ENCODE measurements at regions not wholly inside any gene's neighbourhood (a gene's known extent, or its start where the extent isn't known, plus 50 kb on each side); places are given as distances from the start of the nearest gene placed in this dataset.

DNA sequence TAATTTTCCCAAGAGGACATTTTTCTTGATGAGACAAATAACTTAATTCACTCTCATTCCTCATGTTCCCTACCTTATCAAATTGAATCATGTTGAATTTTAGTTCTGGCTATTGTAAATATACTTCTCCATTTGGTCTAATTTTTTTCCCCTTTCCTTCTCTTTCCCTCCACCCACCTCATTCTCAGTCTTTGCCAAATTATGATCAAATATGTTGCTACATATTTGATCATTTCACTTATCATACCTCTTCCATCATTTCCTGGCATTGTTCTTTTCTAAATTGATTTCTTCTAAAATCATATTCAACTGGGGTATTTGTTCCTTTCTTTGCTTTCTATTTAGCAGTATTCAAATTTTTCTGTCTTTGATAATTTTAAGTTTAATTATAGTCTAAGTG lies 52.3 kb downstream of the HDGFL1 start:
- H3K27me3 Mint-ChIP-seq: no peaks in the 10 kb centered on the region
- no peak overlapping the region for H3K27ac Mint-ChIP-seq
- H3K36me3 Mint-ChIP-seq (ENCODE audit: insufficient read depth): no peaks in the 10 kb centered on the region
- H3K4me1 Mint-ChIP-seq (ENCODE audit: low read depth): no peaks in the 10 kb centered on the region
- TF ChIP-seq, protein P1, sequence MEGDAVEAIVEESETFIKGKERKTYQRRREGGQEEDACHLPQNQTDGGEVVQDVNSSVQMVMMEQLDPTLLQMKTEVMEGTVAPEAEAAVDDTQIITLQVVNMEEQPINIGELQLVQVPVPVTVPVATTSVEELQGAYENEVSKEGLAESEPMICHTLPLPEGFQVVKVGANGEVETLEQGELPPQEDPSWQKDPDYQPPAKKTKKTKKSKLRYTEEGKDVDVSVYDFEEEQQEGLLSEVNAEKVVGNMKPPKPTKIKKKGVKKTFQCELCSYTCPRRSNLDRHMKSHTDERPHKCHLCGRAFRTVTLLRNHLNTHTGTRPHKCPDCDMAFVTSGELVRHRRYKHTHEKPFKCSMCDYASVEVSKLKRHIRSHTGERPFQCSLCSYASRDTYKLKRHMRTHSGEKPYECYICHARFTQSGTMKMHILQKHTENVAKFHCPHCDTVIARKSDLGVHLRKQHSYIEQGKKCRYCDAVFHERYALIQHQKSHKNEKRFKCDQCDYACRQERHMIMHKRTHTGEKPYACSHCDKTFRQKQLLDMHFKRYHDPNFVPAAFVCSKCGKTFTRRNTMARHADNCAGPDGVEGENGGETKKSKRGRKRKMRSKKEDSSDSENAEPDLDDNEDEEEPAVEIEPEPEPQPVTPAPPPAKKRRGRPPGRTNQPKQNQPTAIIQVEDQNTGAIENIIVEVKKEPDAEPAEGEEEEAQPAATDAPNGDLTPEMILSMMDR (IDR thresholded peaks at IDR 0.05; ENCODE audit: unreplicated experiment): no peak
- H3K9me3 Mint-ChIP-seq (ENCODE audit: low read depth): peaks cover 12% of the 10 kb centered on the region
- no peak for DNase-seq (ENCODE audit: low spot score, unreplicated experiment)
- no peak overlapping the region for H3K4me3 Mint-ChIP-seq (ENCODE audit: low read depth)

DNA sequence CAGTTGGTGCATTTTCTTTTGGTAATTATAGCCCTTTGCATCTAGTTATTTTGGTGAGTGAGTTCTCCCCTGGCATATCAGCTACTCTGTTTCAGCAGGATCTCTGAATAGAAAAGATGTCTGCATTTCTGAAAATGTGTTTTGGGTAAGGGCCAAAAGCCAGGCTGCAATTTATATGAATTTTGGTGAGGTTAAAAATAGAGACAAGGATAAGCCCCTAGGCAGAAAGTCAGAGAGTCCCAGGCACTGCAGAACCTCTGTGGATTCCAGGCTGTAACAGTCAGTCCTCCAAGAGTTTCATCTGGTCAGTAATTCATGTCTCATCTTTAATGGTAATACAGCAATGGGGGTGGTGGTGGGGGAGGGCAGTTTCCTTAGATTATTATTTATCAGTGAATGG lies 53.0 kb downstream of the HDGFL1 start:
- Mint-ChIP-seq H3K27ac (no peak overlapping the region), H3K36me3 (ENCODE audit: insufficient read depth) (peaks cover 1% of the 10 kb centered on the region), H3K4me3 (ENCODE audit: low read depth) (no peak overlapping the region), H3K4me1 (ENCODE audit: low read depth) (no peaks in the 10 kb centered on the region), H3K27me3 (no peaks in the 10 kb centered on the region), H3K9me3 (ENCODE audit: low read depth) (peaks cover 15% of the 10 kb centered on the region)
- TF ChIP-seq, protein P1 (IDR thresholded peaks at IDR 0.05; ENCODE audit: unreplicated experiment): no peak
- DNase-seq (ENCODE audit: low spot score, unreplicated experiment): no peak

DNA sequence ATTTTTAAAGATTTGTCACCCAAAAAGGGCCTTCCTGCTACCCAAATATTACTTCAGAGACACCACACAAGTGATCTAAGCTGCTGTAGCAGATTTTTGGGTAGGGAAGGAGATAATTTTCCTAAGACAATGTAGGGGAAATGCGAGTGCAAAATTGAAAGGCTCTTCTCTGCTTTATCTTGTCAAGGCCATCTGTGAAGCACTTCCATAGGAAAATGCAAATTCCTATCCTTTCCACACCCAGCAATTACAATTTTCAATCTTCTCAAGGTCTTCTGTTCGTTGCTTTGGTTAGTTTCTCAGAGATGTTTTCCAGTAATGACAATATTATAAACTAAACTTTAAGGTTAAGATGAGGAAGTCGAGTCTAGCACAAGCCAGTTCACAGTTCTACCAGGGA lies 53.4 kb downstream of the HDGFL1 start:
- peaks cover 1% of the 10 kb centered on the region for H3K36me3 Mint-ChIP-seq (ENCODE audit: insufficient read depth)
- no peaks in the 10 kb centered on the region for H3K4me1 Mint-ChIP-seq (ENCODE audit: low read depth)
- TF ChIP-seq, protein P1 (IDR thresholded peaks at IDR 0.05; ENCODE audit: unreplicated experiment): no peak
- no peak overlapping the region for H3K4me3 Mint-ChIP-seq (ENCODE audit: low read depth)
- H3K27me3 Mint-ChIP-seq: no peaks in the 10 kb centered on the region
- H3K9me3 Mint-ChIP-seq (ENCODE audit: low read depth): peaks cover 15% of the 10 kb centered on the region
- DNase-seq (ENCODE audit: low spot score, unreplicated experiment): no peak
- no peak overlapping the region for H3K27ac Mint-ChIP-seq

DNA sequence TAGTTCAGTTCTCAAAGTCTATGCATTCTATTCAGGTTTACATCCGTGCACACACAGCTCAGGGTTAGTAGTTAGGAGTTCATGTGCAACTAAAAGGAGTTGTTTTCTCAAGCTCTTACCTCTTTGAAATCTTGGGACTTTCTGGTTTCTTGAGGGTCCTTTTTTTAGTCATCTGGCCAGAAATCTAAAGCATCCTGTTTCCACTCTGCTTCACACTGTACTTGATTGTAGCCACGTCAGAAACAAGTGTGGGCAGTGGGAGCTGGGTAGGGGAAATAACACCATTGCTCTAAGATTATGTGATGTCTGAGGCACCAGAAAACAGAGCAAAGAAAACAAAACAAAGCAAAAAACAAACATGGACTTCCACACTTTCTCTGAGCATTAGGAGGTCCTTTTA lies 58.3 kb downstream of the HDGFL1 start:
- Mint-ChIP-seq H3K9me3 (ENCODE audit: low read depth) (peaks cover 7% of the 10 kb centered on the region), H3K4me1 (ENCODE audit: low read depth) (peaks cover 20% of the 10 kb centered on the region)
- TF ChIP-seq, protein P1 (IDR thresholded peaks at IDR 0.05; ENCODE audit: unreplicated experiment): no peak

DNA sequence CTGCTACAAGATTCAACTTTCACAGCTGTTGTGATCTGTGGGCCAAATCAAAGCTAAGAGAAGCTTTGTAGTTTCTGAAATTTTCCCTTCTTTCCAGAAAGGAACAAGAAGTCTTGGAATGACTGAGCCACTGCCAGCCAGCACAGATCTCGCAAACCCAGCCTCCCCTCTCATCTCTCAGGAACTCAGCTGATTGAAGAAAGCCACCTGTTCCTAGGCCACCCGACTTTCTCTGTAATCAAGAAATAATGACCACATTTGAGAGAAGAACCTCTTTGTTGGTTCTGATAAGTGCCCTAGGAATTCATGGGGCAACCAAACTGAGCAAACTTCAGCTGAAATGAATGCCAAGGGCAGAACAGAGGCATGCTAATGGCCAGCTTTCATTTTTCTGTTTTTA lies 61.7 kb downstream of the HDGFL1 start:
- H3K27ac Mint-ChIP-seq: no peak overlapping the region
- no peak for DNase-seq (ENCODE audit: low spot score, unreplicated experiment)
- TF ChIP-seq, protein P1 (IDR thresholded peaks at IDR 0.05; ENCODE audit: unreplicated experiment): no peak
- no peak overlapping the region for H3K4me3 Mint-ChIP-seq (ENCODE audit: low read depth)
- no peaks in the 10 kb centered on the region for H3K27me3 Mint-ChIP-seq
- peaks cover 25% of the 10 kb centered on the region for H3K4me1 Mint-ChIP-seq (ENCODE audit: low read depth)
- H3K36me3 Mint-ChIP-seq (ENCODE audit: insufficient read depth): peaks cover 1% of the 10 kb centered on the region
- peaks cover 7% of the 10 kb centered on the region for H3K9me3 Mint-ChIP-seq (ENCODE audit: low read depth)

More for the DNA sequence above, 58.3 kb downstream of the HDGFL1 start:
- no peak overlapping the region for H3K27ac Mint-ChIP-seq
- no peaks in the 10 kb centered on the region for H3K27me3 Mint-ChIP-seq
- H3K4me3 Mint-ChIP-seq (ENCODE audit: low read depth): no peak overlapping the region
- H3K36me3 Mint-ChIP-seq (ENCODE audit: insufficient read depth): peaks cover 1% of the 10 kb centered on the region
- DNase-seq (ENCODE audit: low spot score, unreplicated experiment): no peak

Data from progenitor cell of endocrine pancreas (in vitro differentiated cells).